Stimulated activated CD4-positive, alpha-beta T cell treated with anti-CD3 and anti-CD28 coated beads, Interleukin-4, amount 100 ng/mL, for 24 hours (primary cell): ENCODE measurements at regions not wholly inside any gene's neighbourhood (a gene's known extent, or its start where the extent isn't known, plus 50 kb on each side); places are given as distances from the start of the nearest gene placed in this dataset.
"Not testable (repeated sequence)": the region's sequence is repeated elsewhere in the genome, so short reads cannot be mapped to it uniquely, and the experiment has no call there.

ENCODE experiments used
- DNase-seq: peaks from one replicate; pipeline ENCODE4 v3.0.0-alpha.2; 2020

GRCh38 chr1:187985897-187986654, 1157.3 kb downstream of the PLA2G4A start:
- no peak for DNase-seq

GRCh38 chr1:187987236-187987776, 1158.6 kb downstream of the PLA2G4A start:
- no peak for DNase-seq

GRCh38 chr1:187991944-187992343, 1163.2 kb downstream of the PLA2G4A start:
- no peak for DNase-seq

GRCh38 chr1:187996780-187997179, 1168.0 kb downstream of the PLA2G4A start:
- no peak for DNase-seq

GRCh38 chr1:187999973-188000372, 1171.2 kb downstream of the PLA2G4A start:
- DNase-seq: no peak

GRCh38 chr1:188003687-188004086, 1174.9 kb downstream of the PLA2G4A start:
- not testable (repeated sequence) for DNase-seq

GRCh38 chr1:188004849-188005248, 1176.1 kb downstream of the PLA2G4A start:
- no peak for DNase-seq

GRCh38 chr1:188006354-188006753, 1177.6 kb downstream of the PLA2G4A start:
- no peak for DNase-seq

- DNase-seq: not testable (repeated sequence)
Observed at GRCh38 chr1:188013222-188013849, 1184.6 kb downstream of the PLA2G4A start.

GRCh38 chr1:188017921-188018320, 1189.2 kb downstream of the PLA2G4A start:
- no peak for DNase-seq

GRCh38 chr1:188022661-188023060, 1193.9 kb downstream of the PLA2G4A start:
- no peak for DNase-seq

- no peak for DNase-seq
Observed at GRCh38 chr1:188023206-188023605, 1194.5 kb downstream of the PLA2G4A start.

GRCh38 chr1:188027613-188028012, 1198.9 kb downstream of the PLA2G4A start:
- DNase-seq: no peak

GRCh38 chr1:188037572-188037971, 1208.8 kb downstream of the PLA2G4A start:
- DNase-seq: not testable (repeated sequence)

GRCh38 chr1:188043536-188044245, 1214.9 kb downstream of the PLA2G4A start:
- no peak for DNase-seq

GRCh38 chr1:188050250-188050649, 1221.5 kb downstream of the PLA2G4A start:
- no peak for DNase-seq

- no peak for DNase-seq
Observed at GRCh38 chr1:188056011-188056410, 1227.3 kb downstream of the PLA2G4A start.

GRCh38 chr1:188058801-188059200, 1230.1 kb downstream of the PLA2G4A start:
- no peak for DNase-seq

- no peak for DNase-seq
Observed at GRCh38 chr1:188061881-188062280, 1233.1 kb downstream of the PLA2G4A start.

GRCh38 chr1:188062456-188062855, 1233.7 kb downstream of the PLA2G4A start:
- DNase-seq: no peak

GRCh38 chr1:188065917-188066316, 1237.2 kb downstream of the PLA2G4A start:
- DNase-seq: no peak

GRCh38 chr1:188070848-188071247, 1242.1 kb downstream of the PLA2G4A start:
- DNase-seq: no peak

GRCh38 chr1:188089015-188089414, 1260.3 kb downstream of the PLA2G4A start:
- no peak for DNase-seq

- no peak for DNase-seq
Observed at GRCh38 chr1:188089461-188089860, 1260.7 kb downstream of the PLA2G4A start.
